KMS-11 (cell line): ENCODE measurements at regions not wholly inside any gene's neighbourhood (a gene's known extent, or its start where the extent isn't known, plus 50 kb on each side); places are given as distances from the start of the nearest gene placed in this dataset.
"Not testable (repeated sequence)": the region's sequence is repeated elsewhere in the genome, so short reads cannot be mapped to it uniquely, and the experiment has no call there.

ENCODE experiments used
- H2AFZ ChIP-seq: fragments of 200-600 bp; sonication (generic); 2 replicates; pipeline ENCODE4 v1.6.1; 2016; ENCODE audit warnings: antibody characterized with exemption, mixed run types, low read depth
- H3K27ac ChIP-seq: fragments of 200-600 bp; sonication (generic); 2 replicates; pipeline ENCODE4 v1.6.1; 2016; ENCODE audit warnings: mild to moderate bottlenecking, mixed run types
- H3K27me3 ChIP-seq: fragments of 200-600 bp; sonication (generic); 2 replicates; pipeline ENCODE4 v1.6.1; 2017; ENCODE audit warnings: mild to moderate bottlenecking, low read depth, mixed run types, moderate library complexity; ENCODE audit not compliant: insufficient read depth
- H3K36me3 ChIP-seq: fragments of 200-600 bp; sonication (generic); 2 replicates; pipeline ENCODE4 v1.6.1; 2017; ENCODE audit warnings: mild to moderate bottlenecking, mixed run types; ENCODE audit not compliant: insufficient read depth
- H3K4me1 ChIP-seq: fragments of 200-600 bp; sonication (generic); 2 replicates; pipeline ENCODE4 v1.6.1; 2016; ENCODE audit warnings: mild to moderate bottlenecking, low read depth, mixed run types; ENCODE audit not compliant: poor library complexity, severe bottlenecking
- H3K4me2 ChIP-seq: fragments of 200-600 bp; sonication (generic); 2 replicates; pipeline ENCODE4 v1.7.0; 2016; ENCODE audit warnings: mild to moderate bottlenecking, mixed run types
- H3K4me3 ChIP-seq: fragments of 200-600 bp; sonication (generic); IDR thresholded peaks from 2 replicates; pipeline ENCODE4 v1.6.1; 2017; ENCODE audit warnings: low read depth, low read length, mixed read lengths; ENCODE audit not compliant: insufficient read depth
- H3K79me2 ChIP-seq: fragments of 200-600 bp; sonication (generic); 2 replicates; pipeline ENCODE4 v1.6.1; 2016; ENCODE audit warnings: low read depth, mixed run types; ENCODE audit not compliant: insufficient read depth
- H3K9ac ChIP-seq: fragments of 200-600 bp; sonication (generic); 2 replicates; pipeline ENCODE4 v1.6.1; 2016; ENCODE audit warnings: mild to moderate bottlenecking, mixed run types
- H4K20me1 ChIP-seq: fragments of 200-600 bp; sonication (generic); 2 replicates; pipeline ENCODE4 v1.6.1; 2016; ENCODE audit warnings: mild to moderate bottlenecking, mixed run types; ENCODE audit not compliant: insufficient read depth
- TF ChIP-seq, protein P1 (sequence below): fragments of 200-600 bp; sonication (generic); conservative IDR thresholded peaks from 2 replicates; pipeline ENCODE4 v1.6.1; 2017; ENCODE audit warnings: low read depth, mild to moderate bottlenecking, antibody characterized with exemption, low read length, moderate library complexity, mixed read lengths

DNA sequence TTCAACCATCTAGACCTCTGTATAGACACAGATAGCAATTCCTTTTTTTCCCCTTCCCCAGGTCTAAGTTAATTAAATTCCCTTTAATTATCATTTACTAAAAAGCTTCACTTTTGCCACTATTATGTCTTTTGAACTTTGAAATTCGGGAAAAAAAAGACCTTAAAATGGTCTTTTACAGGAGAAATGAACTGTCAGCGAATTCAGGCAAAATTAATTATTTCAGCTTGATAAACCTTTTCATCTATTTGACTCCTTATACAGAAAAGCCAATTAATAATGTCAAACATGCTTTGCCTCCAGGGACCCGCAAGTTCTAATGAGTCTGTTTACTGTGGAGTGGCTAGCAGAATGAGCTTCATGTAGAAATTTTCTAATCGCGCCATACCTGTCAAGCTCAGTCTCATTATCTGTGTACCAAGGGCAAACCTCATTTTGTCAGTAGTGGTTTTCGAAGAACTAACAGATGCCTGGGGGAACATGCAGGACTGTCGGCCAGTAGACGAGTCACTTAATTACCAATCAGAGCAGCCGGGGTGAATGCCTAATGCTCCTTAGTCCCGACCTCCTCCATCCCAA lies 287.7 kb downstream of the INSIG2 start:
- no peaks in the 10 kb centered on the region for H4K20me1 ChIP-seq
- TF ChIP-seq, protein P1, sequence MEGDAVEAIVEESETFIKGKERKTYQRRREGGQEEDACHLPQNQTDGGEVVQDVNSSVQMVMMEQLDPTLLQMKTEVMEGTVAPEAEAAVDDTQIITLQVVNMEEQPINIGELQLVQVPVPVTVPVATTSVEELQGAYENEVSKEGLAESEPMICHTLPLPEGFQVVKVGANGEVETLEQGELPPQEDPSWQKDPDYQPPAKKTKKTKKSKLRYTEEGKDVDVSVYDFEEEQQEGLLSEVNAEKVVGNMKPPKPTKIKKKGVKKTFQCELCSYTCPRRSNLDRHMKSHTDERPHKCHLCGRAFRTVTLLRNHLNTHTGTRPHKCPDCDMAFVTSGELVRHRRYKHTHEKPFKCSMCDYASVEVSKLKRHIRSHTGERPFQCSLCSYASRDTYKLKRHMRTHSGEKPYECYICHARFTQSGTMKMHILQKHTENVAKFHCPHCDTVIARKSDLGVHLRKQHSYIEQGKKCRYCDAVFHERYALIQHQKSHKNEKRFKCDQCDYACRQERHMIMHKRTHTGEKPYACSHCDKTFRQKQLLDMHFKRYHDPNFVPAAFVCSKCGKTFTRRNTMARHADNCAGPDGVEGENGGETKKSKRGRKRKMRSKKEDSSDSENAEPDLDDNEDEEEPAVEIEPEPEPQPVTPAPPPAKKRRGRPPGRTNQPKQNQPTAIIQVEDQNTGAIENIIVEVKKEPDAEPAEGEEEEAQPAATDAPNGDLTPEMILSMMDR: no peak
- no peaks in the 10 kb centered on the region for H3K27me3 ChIP-seq
- no peaks in the 10 kb centered on the region for H3K4me1 ChIP-seq
- no peak overlapping the region for H2AFZ ChIP-seq
- no peaks in the 10 kb centered on the region for H3K79me2 ChIP-seq
- no peaks in the 10 kb centered on the region for H3K36me3 ChIP-seq
- no peak overlapping the region for H3K27ac ChIP-seq
- H3K9ac ChIP-seq: no peak overlapping the region
- H3K4me3 ChIP-seq: no peak overlapping the region
- H3K4me2 ChIP-seq: no peak overlapping the region

DNA sequence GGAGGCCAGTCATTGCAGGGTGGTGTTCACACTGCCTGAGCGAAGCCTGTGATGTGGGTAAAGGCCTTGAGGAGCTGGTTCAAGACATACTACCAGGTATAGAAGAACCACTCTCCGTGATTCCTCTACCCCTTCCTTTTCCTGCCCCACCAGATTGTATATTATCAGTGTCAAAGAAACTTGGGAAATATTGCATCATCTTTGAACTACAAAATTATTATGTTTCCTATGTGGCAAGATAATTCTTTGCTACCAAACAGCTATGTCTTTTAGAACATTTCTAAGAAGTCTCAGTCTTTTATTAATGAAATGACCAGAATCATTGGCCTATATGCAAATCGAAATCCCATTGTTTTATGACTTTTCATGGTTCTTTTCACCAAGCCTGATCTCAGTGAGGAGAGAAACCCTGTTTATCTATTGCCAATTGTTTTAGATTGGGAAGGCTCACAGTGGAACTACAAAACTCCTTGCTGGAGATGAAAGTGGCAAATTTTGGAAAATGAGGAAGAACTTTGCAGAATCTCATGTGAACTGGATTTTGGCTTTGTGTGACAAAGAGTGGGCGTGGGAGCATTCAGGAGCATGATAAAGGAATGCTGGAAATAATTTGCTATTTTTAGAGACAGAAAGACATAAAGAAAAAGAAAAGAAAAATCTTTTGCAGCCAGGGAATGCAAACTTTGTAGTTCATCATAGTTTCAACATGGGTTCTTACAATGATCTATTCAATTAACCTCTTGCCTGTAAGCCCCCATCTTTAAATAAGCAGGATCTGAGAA lies 286.9 kb downstream of the INSIG2 start:
- TF ChIP-seq, protein P1: no peak
- no peaks in the 10 kb centered on the region for H3K79me2 ChIP-seq
- no peaks in the 10 kb centered on the region for H3K4me1 ChIP-seq
- no peaks in the 10 kb centered on the region for H3K27me3 ChIP-seq
- H2AFZ ChIP-seq: no peak overlapping the region
- no peaks in the 10 kb centered on the region for H3K36me3 ChIP-seq
- H4K20me1 ChIP-seq: no peaks in the 10 kb centered on the region
- no peak overlapping the region for H3K4me2 ChIP-seq
- H3K9ac ChIP-seq: no peak overlapping the region
- no peak overlapping the region for H3K4me3 ChIP-seq
- no peak overlapping the region for H3K27ac ChIP-seq

DNA sequence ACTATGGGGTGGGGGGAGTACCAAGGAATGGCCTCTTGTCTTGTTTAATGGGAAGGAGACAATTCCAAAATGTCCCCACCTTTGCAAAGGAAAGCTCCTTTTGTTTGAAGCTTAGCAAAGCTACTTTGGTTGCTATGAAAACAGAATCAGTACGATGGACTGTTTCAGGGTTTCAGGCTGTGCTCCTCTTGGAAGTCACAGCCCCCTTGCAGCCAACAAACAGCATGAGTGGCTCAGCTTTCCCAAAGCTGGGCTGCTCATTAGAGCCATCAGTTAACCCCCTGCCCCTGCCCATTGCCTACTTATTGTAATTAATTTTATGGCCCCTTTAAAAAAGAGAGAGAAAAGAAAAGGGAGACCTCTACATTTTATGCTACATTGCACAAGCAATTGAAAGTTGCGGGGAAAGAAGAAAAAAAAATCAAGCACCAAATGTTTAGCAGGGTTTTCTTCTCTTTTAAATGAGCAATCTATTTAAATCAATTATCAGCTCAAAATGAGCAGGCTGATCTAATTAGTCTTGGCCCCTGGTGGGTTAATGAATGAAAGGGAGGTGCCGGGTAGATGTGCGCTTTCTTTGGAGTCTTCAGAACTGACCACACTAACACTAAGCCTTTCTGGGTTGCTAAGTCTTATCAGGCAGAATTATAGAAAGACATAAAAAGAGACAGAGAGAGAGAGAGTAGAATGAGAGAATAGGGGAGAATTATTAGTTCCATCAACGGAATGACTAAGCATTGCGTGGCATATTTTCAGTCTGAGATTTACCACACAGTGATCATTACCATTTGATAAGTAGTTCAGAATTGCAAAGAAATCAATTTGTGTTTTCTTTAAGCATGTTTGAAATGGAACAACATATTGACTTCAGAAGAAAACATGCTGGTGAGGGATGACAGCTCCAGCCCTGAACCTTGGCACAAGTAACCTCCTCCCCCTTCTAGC lies 284.9 kb downstream of the INSIG2 start:
- Histone ChIP-seq H3K79me2 (no peaks in the 10 kb centered on the region), H3K27ac (no peak overlapping the region), H3K4me3 (no peak overlapping the region), H2AFZ (no peak overlapping the region), H3K4me1 (no peaks in the 10 kb centered on the region), H3K27me3 (no peaks in the 10 kb centered on the region), H3K4me2 (no peak overlapping the region), H3K9ac (no peak overlapping the region), H4K20me1 (no peaks in the 10 kb centered on the region), H3K36me3 (no peaks in the 10 kb centered on the region)
- TF ChIP-seq, protein P1: no peak

DNA sequence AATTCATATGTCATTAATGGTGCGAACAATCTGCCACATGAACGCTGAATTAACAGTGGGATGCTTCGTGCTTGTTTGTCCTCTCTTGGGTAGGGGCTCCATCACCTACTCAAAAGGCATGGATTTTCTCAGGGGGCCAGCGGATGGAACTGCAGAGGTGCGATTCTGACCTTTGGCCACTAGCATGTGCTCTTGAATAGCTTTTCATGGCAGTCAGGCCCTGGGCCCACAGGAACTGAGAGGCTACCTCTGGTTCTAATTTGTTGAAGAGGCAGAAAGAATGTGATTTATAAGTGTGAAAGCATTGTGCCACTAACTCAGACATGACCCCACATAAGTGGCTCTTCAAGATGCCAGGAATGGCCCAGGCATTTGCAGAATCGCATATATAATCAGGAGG lies 283.2 kb downstream of the INSIG2 start:
- Histone ChIP-seq H3K4me1 (no peaks in the 10 kb centered on the region), H2AFZ (no peak overlapping the region), H3K4me3 (no peak overlapping the region), H3K36me3 (no peaks in the 10 kb centered on the region), H3K4me2 (no peak overlapping the region), H3K27me3 (no peaks in the 10 kb centered on the region), H3K79me2 (no peaks in the 10 kb centered on the region), H3K27ac (no peak overlapping the region), H4K20me1 (no peaks in the 10 kb centered on the region), H3K9ac (no peak overlapping the region)
- TF ChIP-seq, protein P1: peak; percentile 43

DNA sequence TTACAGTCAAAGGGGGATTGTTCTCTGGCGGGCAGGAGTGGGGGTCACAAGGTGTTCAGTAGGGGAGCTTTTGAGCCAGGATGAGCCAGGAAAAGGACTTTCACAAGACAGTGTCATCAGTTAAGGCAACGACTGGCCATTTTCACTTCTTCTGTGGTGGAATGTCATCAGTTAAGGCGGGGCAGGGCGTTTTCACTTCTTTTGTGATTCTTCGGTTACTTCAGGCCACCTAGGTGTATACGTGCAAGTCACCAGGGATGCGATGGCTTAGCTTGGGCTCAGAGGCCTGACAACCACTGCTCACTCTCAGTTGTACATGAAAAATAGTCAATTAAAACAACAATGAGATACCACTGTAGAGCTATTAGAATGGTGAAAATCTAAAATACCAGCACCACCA lies 281.2 kb downstream of the INSIG2 start:
- H3K36me3 ChIP-seq, H3K4me1 ChIP-seq, H3K4me2 ChIP-seq, H4K20me1 ChIP-seq, H3K4me3 ChIP-seq, H3K79me2 ChIP-seq, H3K27me3 ChIP-seq, H2AFZ ChIP-seq, H3K9ac ChIP-seq, H3K27ac ChIP-seq: not testable (repeated sequence)
